ENCODE measurements at regions not wholly inside any gene's neighbourhood (a gene's known extent, or its start where the extent isn't known, plus 50 kb on each side); places are given as distances from the start of the nearest gene placed in this dataset.

GRCh38 chr3:66655044-66655443 is 154.2 kb upstream of the LRIG1 start (continued):
- TF ChIP-seq CTCF (IDR thresholded peaks at IDR 0.05 in 2 of 3, conservative IDR thresholded peaks at IDR 0.05 in 1 of 3; ENCODE audit: borderline replicate concordance in 1 of 3, insufficient read depth in 1 of 3, low read depth in 2 of 3, low read length in 2 of 3) (no peak), ZNF274 (IDR thresholded peaks at IDR 0.05; ENCODE audit: low read depth, low read length) (no peak), POLR2AphosphoS5 (IDR thresholded peaks at IDR 0.05; ENCODE audit: low read depth, low read length) (no peak)

- ATAC-seq (no peak), DNase-seq (ENCODE audit: low read depth, low spot score) (no peak)
- Histone ChIP-seq H3K79me2 (ENCODE audit: insufficient read depth, low read length) (no peaks in the 10 kb centered on the region), H3K4me3 (replicated peaks in 1 of 2; ENCODE audit: low read depth in 1 of 2, low read length in 2 of 2) (no peak overlapping the region), H3K27ac (ENCODE audit: low read depth, low read length) (no peak overlapping the region), H3K36me3 (ENCODE audit: control insufficient read depth in 1 of 2, insufficient read depth in 2 of 2, low read length in 2 of 2) (no peaks in the 10 kb centered on the region), H4K20me1 (ENCODE audit: insufficient read depth) (no peaks in the 10 kb centered on the region), H3K4me2 (ENCODE audit: low read length) (no peak overlapping the region), H3K9ac (ENCODE audit: low read length) (no peak overlapping the region), H2AFZ (ENCODE audit: low read depth, low read length, poor library complexity, severe bottlenecking) (no peak overlapping the region), H3K9me3 (ENCODE audit: control insufficient read depth in 1 of 2, insufficient read depth in 1 of 2, low read depth in 1 of 2, low read length in 2 of 2) (no peaks in the 10 kb centered on the region), H3K27me3 (ENCODE audit: insufficient read depth, low read length) (peaks cover 7% of the 10 kb centered on the region; the same call in 1 of the 2 replicates), H3K9me2 (ENCODE audit: insufficient read depth) (no peaks in the 10 kb centered on the region), H3K4me1 (ENCODE audit: control insufficient read depth in 1 of 2, insufficient read depth in 2 of 2, low read length in 2 of 2) (no peaks in the 10 kb centered on the region)
- ChIA-PET POLR2A (interaction anchor here (1.9 kb wide), 1 partner anchor 15 kb away, joined by 4 read pairs; no protein-coding TSS in a partner anchor), RAD21 (ENCODE audit: low non-redundant PET in 1 of 2, low total read pairs in 2 of 2, uncharacterized antibody in 2 of 2, unreplicated experiment in 2 of 2) (no interaction called here), CTCF (no interaction called here)
- BruUV-seq (replicated peaks), result no TSS peak
- intact Hi-C loops (cut with micrococcal nuclease), result no loop called here
- no peak for TF ChIP-seq ZNF274 (IDR thresholded peaks at IDR 0.05; ENCODE audit: low read depth, low read length)
- TF ChIP-seq EZH2 (IDR thresholded peaks at IDR 0.05), result no peak
- TF ChIP-seq ATF3 (IDR thresholded peaks at IDR 0.05), result no peak
- no peak for TF ChIP-seq FOSL1 (IDR thresholded peaks at IDR 0.05; ENCODE audit: low read depth)
- TF ChIP-seq POLR2AphosphoS5 (IDR thresholded peaks at IDR 0.05; ENCODE audit: low read depth, low read length), result no peak
- no peak for TF ChIP-seq CTCF (IDR thresholded peaks at IDR 0.05 in 2 of 3, conservative IDR thresholded peaks at IDR 0.05 in 1 of 3; ENCODE audit: borderline replicate concordance in 1 of 3, insufficient read depth in 1 of 3, low read depth in 2 of 3, low read length in 2 of 3)
- TF ChIP-seq JUND (IDR thresholded peaks at IDR 0.05), result no peak
- no peak for TF ChIP-seq ZFX (IDR thresholded peaks at IDR 0.05)
- no peak for TF ChIP-seq POLR2A (IDR thresholded peaks at IDR 0.05; ENCODE audit: borderline replicate concordance, extremely low read depth, insufficient read depth, insufficient read length)
- TF ChIP-seq RAD21 (IDR thresholded peaks at IDR 0.05; ENCODE audit: low read depth), result no peak
- no peak for TF ChIP-seq CEBPB (IDR thresholded peaks at IDR 0.05; ENCODE audit: low read depth)
- no peak for TF ChIP-seq SIN3A (IDR thresholded peaks at IDR 0.05; ENCODE audit: low read depth)
- no peak for TF ChIP-seq SRF (IDR thresholded peaks at IDR 0.05; ENCODE audit: low read depth)
- no peak for TF ChIP-seq SP1 (IDR thresholded peaks at IDR 0.05; ENCODE audit: low read depth)
- no peak for TF ChIP-seq REST (IDR thresholded peaks at IDR 0.05; ENCODE audit: low read depth)
- no peak for TF ChIP-seq MAX (IDR thresholded peaks at IDR 0.05)
- TF ChIP-seq CBX3 (IDR thresholded peaks at IDR 0.05; ENCODE audit: low read depth), result no peak
- no peak for TF ChIP-seq ELF1 (IDR thresholded peaks at IDR 0.05; ENCODE audit: borderline replicate concordance, low read depth)
Measured at GRCh38 chr3:66655671-66656070, 154.8 kb upstream of the LRIG1 start.

All from HCT116 (cell line).